H1 (cell line): ENCODE measurements at regions not wholly inside any gene's neighbourhood (a gene's known extent, or its start where the extent isn't known, plus 50 kb on each side); places are given as distances from the start of the nearest gene placed in this dataset.

Experiments
- CEBPB ChIP-seq: IDR thresholded peaks from 2 replicates; pipeline ENCODE4 v1.6.1; 2012; ENCODE audit warnings: low read depth, low read length
- PHF8 ChIP-seq: fragments of 200-600 bp; sonication (generic); conservative IDR thresholded peaks from 2 replicates; pipeline ENCODE4 v1.7.1; 2012; ENCODE audit warnings: low read depth, mild to moderate bottlenecking, inconsistent platforms, low read length, moderate library complexity
- RNF2 ChIP-seq: fragments of 200-900, 300-1000 bp; sonication (generic); IDR thresholded peaks from 2 replicates; pipeline ENCODE4 v1.7.1; 2016; ENCODE audit warnings: borderline replicate concordance, low read depth, mild to moderate bottlenecking, antibody characterized with exemption, low read length; ENCODE audit not compliant: poor library complexity, severe bottlenecking; ENCODE audit errors: missing control alignments
- RXRA ChIP-seq: IDR thresholded peaks from 2 replicates; pipeline ENCODE4 v1.6.1; 2011; ENCODE audit warnings: low read depth, mild to moderate bottlenecking, low read length, moderate library complexity; ENCODE audit not compliant: insufficient read depth
- SIRT6 ChIP-seq: IDR thresholded peaks from one replicate; pipeline ENCODE4 v1.7.1; 2012; ENCODE audit warnings: low read length, inconsistent platforms

- TF ChIP-seq PHF8 = no peak
- TF ChIP-seq RNF2 = no peak
- no peak for TF ChIP-seq RXRA
- no peak for TF ChIP-seq SIRT6
- TF ChIP-seq CEBPB = no peak
These were observed 79.2 kb upstream of the ACSL4 start (continued) for GRCh38 chrX:109812236-109812635.
